GM18873 (cell line): ENCODE measurements at regions not wholly inside any gene's neighbourhood (a gene's known extent, or its start where the extent isn't known, plus 50 kb on each side); places are given as distances from the start of the nearest gene placed in this dataset.

Experiments
- ATAC-seq: cut with Tn5 transposase; IDR thresholded peaks from one replicate; pipeline ENCODE4 v1.9.1; 2021; ENCODE audit warnings: mild to moderate bottlenecking, moderate library complexity, moderate number of reproducible peaks; ENCODE audit not compliant: unreplicated experiment, low FRiP score

DNA sequence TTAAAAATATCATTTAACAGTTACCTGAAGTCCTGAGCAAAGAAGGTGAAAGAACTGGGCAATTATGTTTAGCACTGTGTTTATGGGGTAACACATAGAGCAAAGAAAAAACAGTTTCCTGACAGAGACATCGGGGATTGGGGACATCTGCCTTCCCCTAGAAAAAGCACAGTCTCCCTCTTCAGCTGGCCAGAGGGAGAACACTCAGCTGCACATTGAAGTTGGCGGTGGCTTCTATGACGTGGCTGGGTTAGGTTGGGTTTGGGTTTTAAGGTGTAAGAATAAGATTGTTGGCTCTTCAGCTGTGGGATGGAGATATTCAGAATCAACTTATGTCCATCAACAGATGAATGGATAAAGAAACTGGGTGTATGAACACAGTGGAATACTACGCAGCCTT is 124.0 kb upstream of the DTNBP1 start:
- no peak for ATAC-seq

DNA sequence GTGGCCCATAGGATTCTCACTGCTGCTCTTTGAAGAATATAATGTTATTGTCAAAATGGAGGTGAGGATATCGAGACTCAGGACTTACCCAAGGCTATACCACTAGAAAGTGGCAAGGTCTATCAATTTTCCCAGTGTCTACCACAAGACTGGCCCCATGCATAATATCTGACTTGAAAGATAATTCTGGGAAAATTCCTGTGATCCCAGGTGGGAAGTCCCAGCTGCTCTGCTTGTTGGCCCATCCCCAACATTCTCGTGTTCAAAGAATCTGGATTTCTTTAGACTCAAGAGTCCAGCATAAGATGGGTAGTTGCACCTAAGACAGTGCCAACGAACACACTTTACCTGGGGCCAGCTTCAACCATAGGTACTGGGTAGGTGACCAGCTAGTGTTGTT is 120.7 kb upstream of the DTNBP1 start:
- no peak for ATAC-seq

DNA sequence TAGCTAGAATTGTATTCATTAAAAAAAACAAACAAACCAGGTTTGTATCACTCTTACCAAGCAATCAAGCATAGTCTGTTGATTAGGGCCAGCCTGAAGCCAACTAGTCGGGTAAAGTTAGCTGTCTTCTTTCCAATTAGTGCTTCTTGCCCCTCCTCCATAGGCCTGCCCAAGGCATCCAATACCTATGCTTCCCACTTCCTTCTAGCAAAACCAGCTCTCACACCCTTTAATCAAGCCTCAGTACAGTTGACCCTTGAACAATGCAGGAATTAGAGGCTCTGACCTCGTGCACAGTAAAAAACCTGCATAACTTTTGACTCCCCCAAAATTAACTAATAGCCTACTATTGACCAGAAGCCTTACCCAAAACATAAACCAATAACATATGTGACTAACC is 119.1 kb upstream of the DTNBP1 start:
- ATAC-seq, result no peak

DNA sequence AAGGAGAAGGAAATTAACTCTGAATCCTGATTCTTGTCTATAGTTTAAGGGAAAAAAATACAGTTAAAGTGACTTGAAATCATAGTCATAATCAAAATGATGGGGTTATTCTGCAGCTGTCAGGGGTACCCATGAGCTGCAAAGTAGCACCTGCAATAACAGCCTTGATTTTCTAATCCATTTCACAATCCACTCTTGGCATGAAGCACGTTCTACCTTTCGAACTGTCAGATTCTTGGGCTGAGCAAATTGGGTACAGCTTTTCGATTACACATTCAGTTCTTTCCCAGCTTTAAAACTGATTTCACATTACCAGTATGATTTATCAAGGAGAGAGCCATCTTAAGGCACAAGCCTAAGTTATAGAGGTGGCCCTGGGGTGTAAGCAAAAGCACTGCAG is 118.5 kb upstream of the DTNBP1 start:
- no peak for ATAC-seq

DNA sequence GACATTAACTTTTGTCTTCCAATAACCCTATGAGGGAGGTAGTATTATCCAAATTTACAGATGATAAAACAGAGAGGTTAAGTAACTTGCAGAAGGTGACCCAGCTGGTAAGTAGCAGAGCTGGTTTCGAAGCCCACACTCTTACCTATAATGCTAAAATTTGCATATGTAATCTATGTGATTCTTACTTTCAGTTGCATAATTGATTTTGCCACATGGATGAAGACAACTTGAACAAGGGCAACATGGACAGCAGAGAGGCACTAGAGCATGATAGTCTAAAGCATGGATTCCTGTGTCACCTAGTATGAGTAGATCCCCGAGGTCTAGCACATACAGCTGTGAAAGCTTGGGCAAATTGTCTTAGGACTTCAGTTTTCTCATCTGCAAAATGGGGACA is 117.6 kb upstream of the DTNBP1 start:
- ATAC-seq, result no peak

DNA sequence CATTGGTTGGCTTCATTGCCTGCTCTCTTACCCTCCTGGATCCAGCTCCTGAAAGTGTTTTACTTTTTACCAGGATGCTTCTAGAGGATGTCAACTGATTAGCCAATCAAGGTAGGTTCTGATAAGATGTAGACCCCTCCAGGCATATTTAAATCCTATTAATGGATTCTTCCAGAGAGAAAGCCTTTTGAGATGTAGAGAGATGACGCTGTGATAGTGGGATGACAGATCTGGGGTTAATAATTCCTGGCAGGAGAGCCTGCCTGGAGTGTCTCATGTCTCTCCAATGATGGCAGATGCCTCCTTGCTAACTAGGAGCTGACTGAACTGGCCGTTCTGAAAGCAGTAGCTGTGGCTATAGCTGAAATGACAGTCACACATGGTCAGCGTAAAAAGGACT is 116.9 kb upstream of the DTNBP1 start:
- ATAC-seq, result no peak

DNA sequence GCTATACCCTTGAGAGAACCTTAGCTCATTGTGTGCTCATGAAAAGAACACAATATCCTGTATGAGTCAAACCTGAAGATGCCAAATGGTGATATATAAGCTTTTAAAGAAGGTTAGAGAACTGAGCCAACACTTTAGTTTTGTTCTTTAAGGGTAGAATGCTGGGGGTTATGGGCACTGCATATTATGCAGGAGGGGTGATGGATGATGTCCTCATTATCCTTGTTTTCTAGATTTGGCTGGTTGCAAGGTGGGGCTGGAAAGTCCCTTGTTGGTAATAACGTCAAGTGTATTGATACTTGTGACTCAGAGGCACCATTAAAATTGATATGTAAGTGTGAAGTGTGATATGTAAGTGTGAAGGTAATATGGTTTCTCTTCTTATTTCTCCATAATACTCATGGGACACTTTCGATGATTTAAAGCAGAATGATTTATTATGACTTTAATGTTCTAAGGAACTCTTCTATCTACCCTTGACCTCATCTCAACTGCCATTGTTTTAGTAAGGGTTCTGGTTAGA is 113.7 kb upstream of the DTNBP1 start:
- peak; percentile 60 for ATAC-seq

DNA sequence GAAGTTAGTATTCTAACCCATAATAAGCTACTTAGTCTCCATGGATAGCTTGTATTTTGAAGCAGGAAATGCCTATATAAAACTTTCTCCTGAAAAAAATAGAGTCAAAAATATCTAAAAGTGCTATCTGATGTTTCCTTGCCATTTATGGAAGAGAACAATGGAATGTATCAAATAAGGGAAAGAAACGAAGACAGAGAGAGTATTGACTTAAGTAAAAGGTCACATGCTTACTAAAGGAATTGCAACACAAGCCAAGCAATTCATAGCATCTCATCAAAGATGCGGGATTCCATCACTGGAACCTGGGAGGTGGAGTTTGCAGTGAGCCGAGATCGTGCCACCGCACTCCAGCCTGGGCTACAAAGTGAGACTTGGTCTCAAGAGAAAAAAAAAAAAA is 112.9 kb upstream of the DTNBP1 start:
- ATAC-seq, result no peak

DNA sequence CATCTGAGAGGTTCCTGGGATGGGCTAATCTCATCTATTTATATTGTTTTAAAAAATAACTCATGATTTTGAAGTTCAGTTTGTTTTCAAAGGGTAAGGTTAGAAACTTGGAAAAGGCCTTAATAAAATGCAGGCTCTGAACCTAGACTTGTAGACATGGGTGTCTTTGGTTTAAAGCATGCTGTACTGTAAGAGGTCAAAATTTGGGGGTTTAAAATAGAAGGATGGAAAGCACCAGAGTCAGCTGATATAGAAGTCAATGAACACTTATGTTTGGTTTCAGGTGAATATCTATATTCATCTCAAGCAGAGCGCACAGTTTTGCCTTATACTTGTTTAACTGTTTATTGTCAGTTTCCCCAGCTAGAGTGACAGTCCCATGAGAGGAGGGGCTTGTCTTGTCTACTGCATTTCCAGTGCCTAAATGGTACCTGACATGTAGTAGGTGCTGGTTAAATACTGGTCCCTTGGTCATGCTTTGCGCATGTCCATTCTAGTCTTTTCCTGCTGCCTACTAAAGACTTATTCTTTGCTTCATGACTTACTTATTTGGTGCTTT is 112.3 kb upstream of the DTNBP1 start:
- ATAC-seq, result no peak

DNA sequence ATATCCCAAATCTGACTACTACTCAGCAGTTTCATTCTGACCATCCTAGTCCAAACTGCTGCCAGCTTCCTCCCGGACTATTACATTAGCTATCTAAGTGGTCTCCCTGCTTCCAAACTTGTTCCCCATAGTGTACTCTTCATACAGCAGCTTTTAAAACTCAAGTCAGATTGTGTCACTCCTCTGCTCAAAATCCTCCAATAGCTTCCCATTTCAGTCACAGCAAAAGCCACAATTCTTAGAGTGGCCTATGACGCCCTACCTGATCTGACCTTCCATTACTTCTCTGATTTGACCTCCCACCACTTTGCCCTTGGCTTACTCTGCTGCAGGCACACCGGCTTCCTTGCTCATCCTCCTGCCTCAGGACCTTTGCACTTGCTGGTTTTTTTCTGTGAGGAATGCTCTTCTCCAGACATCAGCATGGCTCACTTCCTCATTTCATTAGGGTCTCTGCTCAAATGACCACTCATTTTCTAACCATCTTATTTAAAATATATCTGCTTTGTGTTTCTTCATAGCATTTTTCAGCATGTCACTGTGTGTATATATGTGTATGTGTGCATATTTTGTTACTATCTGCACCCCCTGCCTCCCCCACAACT is 111.1 kb upstream of the DTNBP1 start:
- ATAC-seq, result no peak

DNA sequence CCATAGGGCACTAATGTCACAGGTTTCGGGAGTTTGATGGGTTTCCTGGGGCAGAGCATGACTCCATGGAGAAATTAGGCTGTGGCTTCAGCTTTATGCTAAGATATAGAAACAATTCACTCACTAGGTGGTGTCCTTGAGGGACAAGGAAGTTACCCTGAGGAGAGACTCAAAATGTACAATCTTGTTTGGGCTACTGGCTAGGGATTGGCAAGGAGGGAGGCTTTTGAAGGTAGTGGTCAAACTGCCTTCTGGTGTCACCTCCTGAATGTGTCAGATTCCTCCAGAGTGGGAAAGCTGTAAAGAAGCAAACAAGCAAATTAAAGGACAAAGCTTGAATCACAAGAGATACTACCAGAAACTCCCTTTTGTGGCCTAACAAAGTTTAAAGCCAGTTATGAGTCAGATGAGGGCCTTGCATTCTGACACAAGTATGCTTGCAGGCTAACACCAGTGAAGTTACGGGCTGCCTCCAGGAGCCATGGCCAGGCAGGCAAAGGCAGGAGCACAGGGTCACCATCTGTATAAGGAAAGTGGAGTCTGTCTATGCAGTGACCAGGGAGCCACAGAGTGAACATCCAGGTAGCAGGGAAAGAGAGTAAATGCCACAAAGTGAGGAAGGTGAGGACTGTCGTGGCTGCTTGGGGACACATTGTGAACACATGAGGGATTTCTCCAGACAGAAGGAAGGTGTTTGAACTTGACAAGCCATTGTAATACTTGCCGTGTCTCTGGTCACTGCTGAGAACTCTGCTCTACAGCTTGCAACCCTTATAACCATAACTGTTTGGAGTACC is 107.7 kb upstream of the DTNBP1 start:
- ATAC-seq, result peak; percentile 83

DNA sequence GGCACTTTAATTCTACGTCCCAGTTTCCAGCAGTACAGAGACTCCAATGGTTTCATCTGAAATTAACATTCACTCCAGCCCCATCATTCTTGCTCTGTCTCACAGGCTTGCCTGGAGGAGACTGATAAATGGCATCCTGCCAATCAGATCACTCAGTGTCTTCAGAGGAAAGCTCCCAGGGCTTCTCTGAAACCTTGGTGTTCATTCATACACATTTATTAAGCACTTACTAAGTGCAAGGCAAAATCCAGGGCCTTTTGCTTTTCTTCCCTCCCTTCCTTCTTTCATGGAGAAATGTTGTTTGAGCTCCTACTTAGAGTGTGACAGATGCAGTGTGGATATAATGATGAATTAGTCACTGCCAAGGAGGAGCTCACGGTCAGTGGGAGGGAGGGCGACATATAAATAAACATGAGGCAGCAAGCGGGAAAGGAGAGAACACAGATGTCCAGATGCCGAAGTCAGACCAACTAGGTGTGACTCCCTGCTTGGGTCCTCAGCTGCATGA is 106.7 kb upstream of the DTNBP1 start:
- no peak for ATAC-seq

DNA sequence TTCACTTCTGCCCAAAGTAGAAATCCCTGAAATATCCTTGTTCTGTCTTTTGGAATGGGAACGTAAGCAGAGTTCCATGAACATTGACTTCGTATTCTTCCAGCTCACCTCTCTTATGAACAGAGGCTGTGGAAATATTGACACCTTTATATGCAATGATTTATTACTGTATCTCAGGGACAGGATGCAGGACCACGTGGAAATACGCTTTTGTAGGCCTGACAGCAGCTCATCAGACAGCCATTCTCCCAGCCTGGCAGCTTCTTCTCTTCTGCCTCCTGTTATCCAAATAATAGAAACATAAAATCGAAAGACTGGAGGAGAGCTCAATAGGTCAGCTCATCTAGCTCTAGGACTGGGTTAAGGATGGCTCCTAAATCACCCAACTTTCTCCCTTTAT is 106.2 kb upstream of the DTNBP1 start:
- no peak for ATAC-seq

DNA sequence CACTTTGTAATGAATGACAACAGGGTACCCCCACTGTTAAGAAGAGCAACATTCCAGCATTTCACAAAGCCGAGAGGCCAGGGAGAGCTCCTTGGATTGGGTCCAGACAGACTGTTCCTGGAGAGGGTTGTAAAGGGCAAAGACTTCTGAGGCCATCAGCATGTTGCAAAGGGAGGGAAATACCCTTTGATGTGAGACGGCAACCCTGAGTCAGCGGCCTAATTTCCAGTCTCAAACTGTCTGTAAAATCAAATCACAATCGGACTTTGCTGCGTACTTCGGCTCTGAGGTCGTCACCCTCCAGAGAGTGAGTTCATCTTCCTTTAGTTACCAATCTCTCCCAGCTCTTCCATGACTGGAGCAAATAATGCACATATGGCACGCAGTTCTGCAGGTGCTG is 101.0 kb upstream of the DTNBP1 start:
- no peak for ATAC-seq

DNA sequence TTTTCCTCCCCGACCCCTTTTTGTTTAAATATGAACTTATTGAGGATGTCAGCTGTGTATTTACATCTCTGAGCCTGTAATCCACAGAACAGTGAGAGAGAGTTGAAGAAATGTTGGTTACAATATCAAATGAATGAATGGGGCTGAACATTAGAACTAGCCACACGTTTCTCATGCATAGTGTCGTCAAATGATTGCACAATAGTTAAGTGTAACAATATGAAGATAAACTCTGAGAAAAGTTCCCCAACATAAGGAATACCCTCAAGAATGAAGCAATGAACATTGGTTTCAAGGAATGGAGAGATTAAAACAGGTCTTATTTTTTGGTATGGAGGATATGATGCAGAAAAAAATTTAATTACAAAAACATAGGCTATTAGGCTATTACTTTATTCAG is 100.5 kb upstream of the DTNBP1 start:
- ATAC-seq, result no peak

DNA sequence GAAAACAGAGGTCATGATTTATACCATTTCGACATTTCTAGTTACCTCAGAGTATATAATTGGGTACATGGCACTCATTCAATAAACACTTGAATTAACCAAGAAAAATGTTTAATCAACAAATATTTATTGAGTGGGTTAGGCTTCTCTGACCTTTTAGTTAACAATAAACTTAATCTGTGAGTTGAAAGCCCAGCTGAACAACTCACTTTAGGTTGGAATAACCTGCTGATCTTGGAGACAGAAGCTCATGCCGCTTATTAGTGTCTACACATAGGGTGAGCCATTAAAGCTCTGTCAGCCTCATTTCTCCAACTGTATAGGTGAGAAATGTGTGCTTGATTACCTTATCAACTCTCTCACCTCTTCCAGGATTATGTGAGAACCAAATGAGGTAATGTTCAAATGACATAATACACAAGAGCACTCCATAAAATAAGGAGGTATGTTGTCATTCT is 98.2 kb upstream of the DTNBP1 start:
- no peak for ATAC-seq

DNA sequence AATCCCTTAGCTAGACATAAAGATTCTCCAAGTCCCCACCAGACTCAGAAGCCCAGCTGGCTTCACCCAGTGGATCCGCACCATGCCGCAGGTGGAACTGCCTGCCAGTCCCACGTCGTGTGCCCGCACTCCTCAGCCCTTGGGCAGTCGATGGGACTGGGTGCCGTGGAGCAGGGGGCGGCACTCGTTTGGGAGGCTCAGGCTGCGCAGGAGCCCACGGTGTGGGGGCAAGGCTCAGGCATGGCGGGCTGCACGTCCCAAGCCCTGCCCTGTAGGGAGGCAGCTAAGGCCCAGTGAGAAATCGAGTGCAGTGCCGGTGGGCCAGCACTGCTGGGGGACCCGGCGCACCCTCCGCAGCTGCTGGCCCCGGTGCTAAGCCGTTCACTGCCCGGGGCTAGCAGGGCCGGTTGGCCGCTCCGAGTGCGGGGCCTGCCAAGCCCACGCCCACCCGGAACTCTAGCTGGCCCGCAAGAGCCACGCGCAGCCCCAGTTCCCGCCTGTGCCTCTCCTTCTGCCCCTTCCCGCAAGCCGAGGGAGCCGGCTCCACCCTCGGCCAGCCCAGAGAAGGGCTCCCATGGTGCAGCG is 95.9 kb upstream of the DTNBP1 start:
- ATAC-seq, result no peak

DNA sequence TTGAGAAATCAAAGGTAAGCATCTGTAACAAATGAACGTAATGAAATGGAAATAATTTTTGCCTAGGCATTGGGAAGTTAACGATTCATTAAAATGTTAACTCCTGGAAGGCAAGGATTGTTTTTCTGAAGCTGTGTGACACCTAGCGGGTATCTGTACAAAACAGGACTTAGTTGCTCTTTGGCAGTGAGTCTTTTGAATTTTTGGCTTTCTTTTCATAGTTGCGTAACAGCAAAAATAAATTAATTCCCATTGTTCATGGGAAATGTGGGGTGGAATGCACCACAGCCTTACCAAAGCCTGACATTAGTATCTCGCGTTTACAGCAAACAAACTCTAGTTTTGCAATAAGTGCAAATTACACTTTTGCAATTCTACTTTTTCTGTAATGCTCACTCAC is 92.7 kb upstream of the DTNBP1 start:
- no peak for ATAC-seq

DNA sequence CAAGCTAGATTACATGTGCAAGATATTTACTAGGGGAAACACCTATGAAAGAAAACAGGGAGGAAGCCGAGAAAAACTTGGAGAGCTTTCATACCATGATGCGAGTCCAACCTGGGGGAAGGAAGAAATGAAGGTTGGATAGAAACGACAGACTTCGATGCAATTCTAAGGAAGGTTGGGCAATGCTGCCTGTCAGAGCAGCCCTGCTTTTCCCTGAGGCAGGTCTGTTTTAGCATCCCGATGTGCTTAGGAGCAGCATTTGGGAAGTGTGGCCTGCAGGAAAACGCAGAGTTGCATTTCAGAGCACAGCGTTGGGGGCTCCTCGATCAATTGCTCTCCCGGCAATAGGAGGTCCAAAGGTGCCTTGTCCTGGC is 91.9 kb upstream of the DTNBP1 start:
- no peak for ATAC-seq

DNA sequence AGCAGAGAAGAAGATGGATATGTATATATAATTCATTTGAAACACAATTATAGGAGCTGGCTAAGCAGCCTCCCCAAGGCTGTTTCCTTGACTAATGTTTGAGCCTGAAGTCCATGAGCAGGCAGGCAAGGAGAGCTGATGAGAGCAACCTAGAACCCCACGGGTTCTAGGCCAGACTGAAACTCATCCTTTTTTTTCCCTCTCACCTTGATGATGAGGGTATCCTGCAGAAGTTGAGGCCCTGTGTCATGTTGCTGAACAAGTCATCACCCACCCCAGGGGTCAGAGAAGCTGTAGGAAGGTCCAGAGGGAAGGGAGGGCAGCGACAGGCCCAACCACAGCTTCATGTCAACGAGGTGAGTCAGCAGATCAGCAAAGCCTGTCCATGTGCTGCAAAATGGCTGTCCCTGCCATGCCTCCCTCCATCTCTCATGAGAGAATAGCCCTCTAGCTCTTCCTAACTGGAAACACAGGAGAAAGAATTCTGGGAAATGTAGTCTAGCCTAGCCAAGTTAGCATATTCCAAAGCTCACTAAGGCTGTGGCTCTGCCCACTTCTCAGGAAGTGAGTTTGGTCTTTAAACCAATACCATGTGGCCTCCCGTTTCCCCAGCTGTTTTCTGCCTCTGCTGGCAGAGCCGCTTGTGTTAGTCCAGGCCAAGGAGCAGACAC is 91.3 kb upstream of the DTNBP1 start:
- no peak for ATAC-seq

DNA sequence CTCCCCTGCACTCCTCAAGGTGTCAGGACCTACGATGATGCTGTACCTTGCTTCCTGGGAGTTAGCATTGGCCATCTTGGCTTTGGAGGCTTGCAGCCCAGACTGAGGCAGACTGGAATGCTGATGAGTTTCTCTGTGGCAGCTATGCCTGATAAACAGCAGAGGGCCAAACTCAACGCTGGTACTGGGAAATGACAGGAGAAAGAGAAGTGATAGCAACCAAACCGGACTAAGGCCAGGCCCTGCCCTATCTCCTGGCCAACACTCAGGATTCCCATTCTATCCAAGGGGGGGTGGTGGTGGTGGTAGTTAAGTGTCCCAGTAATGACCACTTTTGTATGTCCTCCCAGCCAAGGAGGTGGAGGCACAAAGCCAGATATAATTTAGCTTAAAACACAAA is 90.0 kb upstream of the DTNBP1 start:
- ATAC-seq, result no peak
